Thyroid gland (tissue), 4 donors: ENCODE measurements at regions not wholly inside any gene's neighbourhood (a gene's known extent, or its start where the extent isn't known, plus 50 kb on each side); places are given as distances from the start of the nearest gene placed in this dataset.

ENCODE experiments used
- DNase-seq, 2 donors: peaks; one replicate each; pipeline ENCODE4 v3.0.0-alpha.2; 2019
- H3K27ac ChIP-seq, 3 donors: fragments of 200-600 bp; sonication (generic); 1 replicate in 2 of 3; 2 replicates in 1 of 3; pipeline ENCODE4 v1.5.1; 2016 to 2019; ENCODE audit warnings: mild to moderate bottlenecking in 1 of 3, moderate library complexity in 1 of 3
- H3K27me3 ChIP-seq: fragments of 200-600 bp; sonication (generic); one replicate; pipeline ENCODE4 v1.5.1; 2019
- H3K36me3 ChIP-seq, 2 donors: fragments of 200-600 bp; sonication (generic); one replicate each; pipeline ENCODE4 v1.5.1; 2016 to 2019
- H3K4me1 ChIP-seq, 2 donors: fragments of 200-600 bp; sonication (generic); one replicate each; pipeline ENCODE4 v1.5.1; 2017 to 2019
- H3K4me3 ChIP-seq, 3 donors: fragments of 200-600 bp; sonication (generic); replicated peaks in 1 of 3; 1 replicate in 2 of 3; 2 replicates in 1 of 3; pipeline ENCODE4 v1.5.1; 2016; ENCODE audit warnings: mild to moderate bottlenecking in 1 of 3
- H3K9me3 ChIP-seq: fragments of 200-600 bp; sonication (generic); one replicate; pipeline ENCODE4 v1.5.1; 2017
- CTCF ChIP-seq, 6 experiments: fragments of 200-600 bp in 3 of 6; fragments of 450-650 bp in 3 of 6; sonication (generic) in 3 of 6; IDR thresholded peaks; one replicate each; pipeline ENCODE4 v1.5.1; 2016 to 2019; ENCODE audit warnings: antibody characterized with exemption in 6 of 6, mild to moderate bottlenecking in 2 of 6, inconsistent platforms in 1 of 6, moderate library complexity in 1 of 6
- POLR2A ChIP-seq, 2 donors: fragments of 450-650 bp; IDR thresholded peaks; one replicate each; pipeline ENCODE4 v1.6.1; 2017; ENCODE audit warnings: antibody characterized with exemption in 2 of 2, mild to moderate bottlenecking in 2 of 2, moderate library complexity in 1 of 2
- WGBS, 2 donors: methylation state at CpG; one replicate each; pipeline ENCODE4 v1.1.5; 2017; 5-methylcytosine and 5-hydroxymethylcytosine counted together
- intact Hi-C: fragments of 100-400 bp; cut with DNase I; formaldehyde crosslinking; loops from one replicate; pipeline ENCODE4 v1.15.1; 2023

- 81 to 85% methylated on average over 2 of the region's 2 CpGs for WGBS, 2 donors
- H3K4me3 ChIP-seq, result no peak overlapping the region
- TF ChIP-seq CTCF (IDR thresholded peaks at IDR 0.05) (no peak), POLR2A (IDR thresholded peaks at IDR 0.05) (no peak)
- H3K36me3 ChIP-seq, result no peaks in the 10 kb centered on the region
- no peak overlapping the region for H3K27ac ChIP-seq
- intact Hi-C loops, result no loop called here
- no peaks in the 10 kb centered on the region for H3K27me3 ChIP-seq
- H3K9me3 ChIP-seq, result no peaks in the 10 kb centered on the region
- H3K4me1 ChIP-seq, result no peaks in the 10 kb centered on the region
- DNase-seq, result no peak
These were observed 130.4 kb upstream of the C11orf87 start for GRCh38 chr11:109291553-109291952.

DNA sequence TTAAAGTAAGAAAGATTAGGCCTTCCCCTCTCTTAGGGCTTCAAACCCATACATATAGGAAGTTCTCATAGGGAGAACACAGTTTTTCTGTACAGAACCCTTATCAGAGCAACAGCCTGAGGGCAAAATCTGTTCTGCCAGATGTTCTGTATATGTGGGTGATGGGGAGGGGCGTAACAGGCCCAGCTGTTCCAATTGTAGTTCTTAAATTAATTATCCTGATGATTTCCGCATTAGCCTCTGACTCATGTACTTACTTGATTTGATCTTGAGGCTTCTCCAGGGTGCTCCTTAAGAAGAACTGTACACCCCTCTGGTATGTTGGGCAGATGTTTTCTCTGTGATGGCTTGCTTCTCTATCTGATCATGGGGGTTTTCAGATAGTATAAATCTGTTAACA is 123.1 kb upstream of the C11orf87 start:
- Histone ChIP-seq H3K27me3 (no peaks in the 10 kb centered on the region), H3K36me3 (no peaks in the 10 kb centered on the region), H3K4me1 (no peaks in the 10 kb centered on the region), H3K9me3 (no peaks in the 10 kb centered on the region), H3K27ac (no peak overlapping the region), H3K4me3 (no peak overlapping the region)
- no peak for DNase-seq
- WGBS, 2 donors, result 87 to 93% methylated on average over 2 of the region's 2 CpGs
- intact Hi-C loops, result no loop called here
- no peak for TF ChIP-seq CTCF (IDR thresholded peaks at IDR 0.05)
- TF ChIP-seq POLR2A (IDR thresholded peaks at IDR 0.05), result no peak

GRCh38 chr11:109300211-109300610 is 121.8 kb upstream of the C11orf87 start:
- H3K4me3 ChIP-seq, result no peak overlapping the region
- intact Hi-C loops, result no loop called here
- no peak for DNase-seq
- no peaks in the 10 kb centered on the region for H3K27me3 ChIP-seq
- H3K4me1 ChIP-seq, result no peaks in the 10 kb centered on the region
- H3K36me3 ChIP-seq, result no peaks in the 10 kb centered on the region
- no peak overlapping the region for H3K27ac ChIP-seq
- no peaks in the 10 kb centered on the region for H3K9me3 ChIP-seq
- no peak for TF ChIP-seq CTCF (IDR thresholded peaks at IDR 0.05)
- TF ChIP-seq POLR2A (IDR thresholded peaks at IDR 0.05), result no peak
- 82 to 85% methylated on average over 3 of the region's 3 CpGs for WGBS, 2 donors

DNA sequence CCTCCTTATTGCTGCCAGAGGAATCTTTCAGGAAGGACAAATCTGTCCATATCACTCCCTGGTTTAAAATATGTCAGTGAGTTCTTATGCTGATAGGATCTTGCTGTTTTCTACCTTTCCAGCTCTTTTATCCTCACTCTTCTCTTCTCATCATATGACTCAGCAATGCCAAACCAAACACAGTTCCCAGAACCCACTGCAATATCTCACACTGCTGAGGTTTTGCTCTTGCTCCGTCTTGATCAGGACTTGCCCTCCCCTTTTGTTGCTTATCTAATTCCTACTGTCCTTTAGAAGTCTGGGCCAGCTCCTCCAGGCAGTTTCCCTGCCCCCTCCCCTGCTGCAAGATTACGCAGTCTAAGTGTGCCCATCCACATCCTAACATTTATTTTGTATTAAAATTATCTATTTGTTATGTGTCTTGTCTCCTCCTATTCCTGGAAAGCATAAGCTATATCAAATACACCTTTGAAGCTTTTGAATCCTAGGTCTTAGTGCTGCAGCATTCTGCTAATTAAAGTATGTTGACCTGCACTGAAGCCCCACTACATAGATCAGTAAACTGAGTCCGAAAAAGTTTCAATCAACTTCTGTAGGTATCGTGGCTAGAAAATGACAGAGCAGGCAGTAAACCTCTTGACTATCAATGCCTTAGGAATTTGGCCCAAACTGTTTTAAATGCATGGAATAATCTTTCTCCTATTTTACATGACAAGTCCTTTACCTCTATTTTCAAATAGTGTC is 119.2 kb upstream of the C11orf87 start:
- 80 to 83% methylated on average over 4 of the region's 4 CpGs for WGBS, 2 donors
- TF ChIP-seq CTCF (IDR thresholded peaks at IDR 0.05) (no peak), POLR2A (IDR thresholded peaks at IDR 0.05) (no peak)
- intact Hi-C loops, result no loop called here
- no peak for DNase-seq
- Histone ChIP-seq H3K27ac (no peak overlapping the region), H3K4me1 (no peaks in the 10 kb centered on the region), H3K4me3 (no peak overlapping the region), H3K9me3 (no peaks in the 10 kb centered on the region), H3K36me3 (no peaks in the 10 kb centered on the region), H3K27me3 (no peaks in the 10 kb centered on the region)

DNA sequence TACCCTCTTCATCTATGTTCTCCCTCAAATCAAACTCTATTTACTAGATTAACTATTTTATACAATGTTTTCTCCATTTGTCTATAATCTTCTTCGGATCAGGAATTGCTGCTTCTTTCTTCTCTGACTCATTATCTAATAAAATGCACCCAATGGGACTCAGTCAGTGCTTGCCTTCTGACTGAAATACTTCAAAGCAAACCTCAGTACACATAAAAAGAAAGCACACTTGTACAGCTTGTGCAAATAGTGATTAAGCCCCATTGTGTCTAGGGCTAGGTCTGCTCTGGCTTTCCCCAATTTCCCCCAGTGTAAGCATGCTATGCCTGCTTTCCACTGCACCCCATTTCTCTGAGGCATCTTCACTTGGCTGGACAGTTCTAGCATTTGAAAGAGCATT is 118.6 kb upstream of the C11orf87 start:
- DNase-seq, result no peak
- 80 to 92% methylated on average over 1 of the region's 1 CpG for WGBS, 2 donors
- intact Hi-C loops, result no loop called here
- H3K36me3 ChIP-seq, result no peaks in the 10 kb centered on the region
- no peak overlapping the region for H3K4me3 ChIP-seq
- no peaks in the 10 kb centered on the region for H3K4me1 ChIP-seq
- no peaks in the 10 kb centered on the region for H3K27me3 ChIP-seq
- TF ChIP-seq POLR2A (IDR thresholded peaks at IDR 0.05) (no peak), CTCF (IDR thresholded peaks at IDR 0.05) (no peak)
- no peak overlapping the region for H3K27ac ChIP-seq
- H3K9me3 ChIP-seq, result no peaks in the 10 kb centered on the region
